ENCODE measurements at regions not wholly inside any gene's neighbourhood (a gene's known extent, or its start where the extent isn't known, plus 50 kb on each side); places are given as distances from the start of the nearest gene placed in this dataset.
A peak's percentile ranks its signal among the peaks of the same experiment; 100 is the strongest.
"Not testable (repeated sequence)": the region's sequence is repeated elsewhere in the genome, so short reads cannot be mapped to it uniquely, and the experiment has no call there.

GRCh38 chr3:19825193-19825592, 108.8 kb downstream of the EFHB start:
- DNase-seq (no peak), ATAC-seq (no peak)
- intact Hi-C loops (cut with micrococcal nuclease): no loop called here

- ATAC-seq: no peak
- intact Hi-C loops (cut with micrococcal nuclease): no loop called here
- DNase-seq: no peak
Observed at GRCh38 chr3:19822805-19823204, 111.2 kb downstream of the EFHB start.

- DNase-seq (no peak), ATAC-seq (no peak)
- intact Hi-C loops (cut with micrococcal nuclease): no loop called here
Observed at GRCh38 chr3:19816631-19817030, 117.4 kb downstream of the EFHB start.

GRCh38 chr3:19815805-19816204, 118.2 kb downstream of the EFHB start:
- intact Hi-C loops (cut with micrococcal nuclease): no loop called here
- DNase-seq: no peak
- ATAC-seq: no peak

GRCh38 chr3:19813743-19814142, 120.3 kb downstream of the EFHB start:
- ATAC-seq; intact Hi-C loops (cut with micrococcal nuclease); DNase-seq: not testable (repeated sequence)

GRCh38 chr3:19811689-19812088, 122.3 kb downstream of the EFHB start:
- ATAC-seq (no peak), DNase-seq (no peak)
- intact Hi-C loops (cut with micrococcal nuclease): no loop called here

- DNase-seq (no peak), ATAC-seq (peak; percentile 29)
- intact Hi-C loops (cut with micrococcal nuclease): no loop called here
Observed at GRCh38 chr3:19808834-19809233, 125.2 kb downstream of the EFHB start.

DNA sequence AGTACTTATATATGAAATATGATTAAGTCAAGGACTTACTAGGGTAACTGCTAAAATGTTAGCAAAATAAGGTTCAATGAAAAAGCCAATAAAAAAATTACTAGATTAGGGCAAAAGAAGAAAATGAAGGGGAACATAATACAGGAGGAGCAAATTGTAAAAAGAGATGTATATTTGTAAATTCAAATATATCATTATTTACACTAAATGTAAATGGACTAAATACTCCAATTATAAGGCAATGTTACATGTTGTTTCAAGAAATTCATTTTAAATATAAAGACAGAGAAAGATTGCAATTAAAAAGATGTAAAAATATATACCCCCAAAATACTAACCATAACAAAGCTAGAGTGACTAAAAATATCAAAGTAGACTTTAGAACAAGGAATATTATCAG, 134.1 kb downstream of the EFHB start:
- ATAC-seq (no peak), DNase-seq (no peak)
- intact Hi-C loops (cut with micrococcal nuclease): no loop called here

DNA sequence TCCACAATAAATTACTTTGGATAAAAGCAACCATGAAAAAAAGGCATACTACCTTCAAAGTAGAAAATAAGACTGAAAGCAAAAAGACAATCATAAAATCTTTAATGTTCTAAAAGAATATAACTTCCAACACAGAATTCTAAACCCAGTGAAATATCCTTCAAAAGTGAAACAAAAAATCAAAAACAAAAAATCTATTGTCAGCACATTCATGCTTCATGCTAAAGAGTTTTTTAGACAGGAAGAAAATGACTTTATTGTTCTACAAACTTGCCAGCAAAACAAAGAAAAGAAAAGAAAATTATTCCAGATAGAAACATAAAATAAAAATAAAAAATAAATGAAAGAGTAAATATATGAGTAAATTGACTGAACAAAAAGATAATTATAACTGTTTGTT, 134.9 kb downstream of the EFHB start:
- intact Hi-C loops (cut with micrococcal nuclease): no loop called here
- DNase-seq (no peak), ATAC-seq (no peak)

DNA sequence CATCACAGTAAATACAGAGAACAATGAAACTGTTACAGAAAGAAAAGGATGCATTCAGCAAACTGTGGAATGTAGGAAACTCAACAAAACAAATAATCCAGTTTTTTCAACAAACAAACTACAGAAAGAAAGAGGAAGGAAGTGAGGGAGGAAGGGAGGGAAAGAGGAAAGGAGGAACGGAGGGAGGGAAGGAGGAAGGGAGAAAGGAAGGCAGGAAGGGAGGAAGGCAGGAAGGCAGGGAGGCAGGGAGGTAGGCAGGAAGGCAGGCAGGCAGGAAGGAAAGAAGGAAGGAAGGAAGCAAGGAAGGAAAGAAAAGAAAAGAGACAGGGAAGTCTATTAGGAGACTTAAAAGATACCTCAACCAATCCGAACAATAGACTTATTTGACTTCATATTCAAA, 135.7 kb downstream of the EFHB start:
- DNase-seq: no peak
- no peak for ATAC-seq
- intact Hi-C loops (cut with micrococcal nuclease): no loop called here

- intact Hi-C loops (cut with micrococcal nuclease): no loop called here
- no peak for DNase-seq
- no peak for ATAC-seq
Observed at GRCh38 chr3:19792388-19792787, 141.6 kb downstream of the EFHB start.

- ATAC-seq (no peak), DNase-seq (no peak)
- intact Hi-C loops (cut with micrococcal nuclease): no loop called here
Observed at GRCh38 chr3:19775765-19776164, 158.3 kb downstream of the EFHB start.

DNA sequence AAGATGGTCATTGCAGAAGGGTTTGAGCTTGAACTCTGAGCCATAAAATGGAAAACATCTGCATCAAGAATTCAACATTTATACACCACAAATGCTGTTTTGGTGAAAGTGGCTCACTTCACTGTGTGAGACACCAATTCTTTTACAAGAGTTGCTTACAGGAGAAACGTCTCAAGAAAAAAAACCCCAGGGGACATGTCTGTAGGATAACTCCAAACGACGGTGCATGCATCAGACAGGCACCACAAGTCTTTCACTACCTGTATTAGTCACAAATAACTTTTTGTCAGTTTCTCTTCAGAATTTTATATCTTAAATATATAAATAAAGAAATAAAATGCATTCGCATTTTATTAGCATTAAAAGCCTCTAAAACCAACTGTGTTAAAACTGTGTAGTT, 164.3 kb downstream of the EFHB start:
- no peak for DNase-seq
- intact Hi-C loops (cut with micrococcal nuclease): no loop called here
- ATAC-seq: no peak

- intact Hi-C loops (cut with micrococcal nuclease): no loop called here
- ATAC-seq: no peak
- no peak for DNase-seq
Observed at GRCh38 chr3:19765954-19766353, 168.1 kb downstream of the EFHB start.

DNA sequence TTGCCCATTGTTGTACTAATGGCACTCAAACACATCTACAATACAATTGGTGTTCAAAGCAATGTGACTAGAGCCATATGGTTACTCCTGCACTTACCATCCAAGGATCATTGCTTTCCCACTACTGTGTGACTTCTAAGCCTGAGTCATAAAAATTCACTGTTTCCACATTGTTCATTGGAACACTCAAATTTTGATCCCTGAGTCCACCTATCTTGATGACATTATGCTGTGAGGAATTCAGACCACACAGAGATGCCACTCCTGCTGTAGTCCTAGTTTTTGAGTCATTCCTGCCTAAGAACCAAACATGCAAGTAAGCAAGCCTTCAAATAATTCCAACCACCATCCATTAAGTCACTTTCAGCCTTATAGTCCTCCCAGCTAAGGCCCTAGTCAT, 176.2 kb downstream of the EFHB start:
- DNase-seq (no peak), ATAC-seq (no peak)
- intact Hi-C loops (cut with micrococcal nuclease): no loop called here

DNA sequence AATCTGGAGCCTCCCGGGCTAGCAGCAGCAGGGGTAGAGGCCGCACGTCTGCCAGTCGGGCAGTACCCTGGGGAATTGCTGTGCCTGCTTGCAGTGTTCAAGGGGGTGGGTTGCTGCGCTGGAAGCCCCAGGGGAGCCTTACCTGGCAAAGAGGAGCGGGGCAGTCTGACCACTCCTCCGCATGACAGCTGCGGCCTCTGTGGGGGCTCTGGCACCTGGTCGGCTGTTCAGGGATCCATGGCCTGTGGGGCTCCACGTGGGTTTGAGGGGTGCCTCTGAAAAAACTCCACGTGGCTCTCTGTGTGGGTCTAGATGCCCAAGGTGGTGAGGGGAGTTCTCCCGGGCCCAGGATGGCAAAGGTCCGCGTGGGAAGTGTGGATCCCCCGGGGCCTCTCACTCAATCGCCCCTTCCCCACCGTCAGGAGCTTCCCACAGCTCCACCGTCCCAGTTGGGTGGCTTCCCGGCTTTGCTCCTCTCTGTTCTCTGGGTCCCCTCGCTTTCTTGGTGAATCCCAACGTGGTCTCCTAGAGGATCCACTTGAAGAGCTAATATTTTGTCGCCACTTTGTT, 184.5 kb downstream of the EFHB start:
- intact Hi-C loops (cut with micrococcal nuclease): no loop called here
- no peak for ATAC-seq
- DNase-seq: peak; percentile 15

DNA sequence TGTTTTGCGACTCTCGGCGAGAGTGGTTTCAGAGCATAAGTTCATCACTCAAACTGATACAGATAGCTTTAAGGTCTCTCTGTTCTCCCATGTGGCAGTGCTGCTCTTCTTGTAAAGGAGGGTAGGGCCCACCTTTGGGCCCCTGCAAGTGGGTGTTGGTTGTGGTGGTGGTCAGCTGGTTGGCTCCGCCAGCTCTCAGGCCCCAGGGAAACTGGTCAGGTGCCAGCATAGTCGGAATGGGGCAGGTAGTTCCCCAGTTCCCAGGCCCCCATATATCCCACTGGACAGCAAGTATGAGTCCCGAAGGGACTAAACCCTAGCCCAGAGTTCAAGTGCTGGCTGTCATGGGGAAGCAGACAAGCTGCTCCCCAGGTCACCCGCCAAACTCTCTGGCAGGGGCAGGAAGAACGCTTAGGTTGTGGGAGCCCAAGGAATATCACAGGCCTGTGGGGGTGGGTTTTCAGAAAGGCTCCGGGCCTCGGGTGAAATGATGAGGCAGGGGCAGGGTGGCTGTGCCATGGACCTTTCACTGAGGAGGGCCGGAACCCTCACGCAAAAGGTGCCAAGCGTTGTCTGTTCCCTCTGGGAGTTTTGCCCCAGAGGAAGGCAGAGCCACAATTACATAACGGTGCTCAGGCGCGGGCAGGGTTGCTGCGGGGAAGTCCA, 185.1 kb downstream of the EFHB start:
- intact Hi-C loops (cut with micrococcal nuclease): no loop called here
- ATAC-seq (no peak), DNase-seq (no peak)

DNA sequence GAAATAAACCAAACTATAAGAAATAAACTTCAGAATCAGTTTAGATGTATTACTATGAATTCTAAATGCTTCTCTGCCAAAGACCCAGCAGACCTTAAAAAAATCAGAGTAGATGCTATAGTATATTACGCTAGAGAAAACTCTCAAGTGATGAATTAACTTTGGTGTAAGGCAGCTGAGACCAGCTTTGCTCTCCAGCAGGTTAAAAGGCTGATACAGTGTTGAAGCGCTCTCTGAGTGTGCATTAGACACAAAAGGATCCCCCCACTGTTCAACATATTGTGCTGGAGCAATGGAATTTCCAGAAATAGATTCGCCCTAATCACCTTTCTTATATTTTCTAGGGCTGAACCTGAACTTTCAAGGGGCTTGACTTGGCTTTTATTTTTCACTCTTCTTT, 190.0 kb downstream of the EFHB start:
- DNase-seq (no peak), ATAC-seq (no peak)
- intact Hi-C loops (cut with micrococcal nuclease): no loop called here

DNA sequence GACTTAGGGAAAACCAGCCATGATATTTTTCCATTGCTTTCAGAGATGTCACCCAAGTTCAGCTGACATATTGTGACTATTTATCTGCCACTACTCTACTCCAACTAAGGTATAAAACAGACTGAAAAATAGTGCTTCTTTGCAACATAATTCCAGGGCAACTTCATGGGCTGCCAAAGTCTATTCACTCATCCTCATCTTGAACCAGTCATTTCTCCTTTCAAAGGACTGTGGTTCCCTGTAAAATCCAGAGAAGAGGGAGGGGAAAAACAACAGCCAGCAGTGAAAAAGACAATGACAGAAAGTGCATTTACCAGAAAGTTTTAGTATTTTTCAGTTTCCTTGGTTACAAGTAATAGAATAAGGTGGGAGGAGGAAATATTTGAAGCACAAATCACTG, 191.1 kb downstream of the EFHB start:
- intact Hi-C loops (cut with micrococcal nuclease): no loop called here
- ATAC-seq: no peak
- DNase-seq: no peak

GRCh38 chr3:19739504-19739903, 194.5 kb downstream of the EFHB start:
- no peak for ATAC-seq
- no peak for DNase-seq
- intact Hi-C loops (cut with micrococcal nuclease): no loop called here

DNA sequence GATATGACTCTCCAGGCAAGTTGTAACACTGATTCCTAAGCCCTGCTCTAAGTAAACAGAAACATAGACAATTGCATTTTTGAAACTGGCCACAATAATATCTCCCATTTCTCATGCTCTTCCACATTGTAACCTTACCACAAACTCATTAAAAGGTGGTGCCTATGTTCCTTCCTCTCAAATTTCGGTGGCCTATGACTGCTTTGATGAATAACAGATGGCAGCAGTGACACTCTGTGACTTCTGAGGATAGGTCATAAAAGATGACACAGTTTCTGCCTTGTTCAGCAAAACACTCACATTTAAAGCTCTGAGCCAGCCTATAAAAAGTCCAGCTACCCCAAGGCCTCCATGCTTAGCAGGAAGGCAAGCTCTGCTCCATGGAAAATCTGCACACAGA, 195.2 kb downstream of the EFHB start:
- ATAC-seq: no peak
- no peak for DNase-seq
- intact Hi-C loops (cut with micrococcal nuclease): no loop called here

DNA sequence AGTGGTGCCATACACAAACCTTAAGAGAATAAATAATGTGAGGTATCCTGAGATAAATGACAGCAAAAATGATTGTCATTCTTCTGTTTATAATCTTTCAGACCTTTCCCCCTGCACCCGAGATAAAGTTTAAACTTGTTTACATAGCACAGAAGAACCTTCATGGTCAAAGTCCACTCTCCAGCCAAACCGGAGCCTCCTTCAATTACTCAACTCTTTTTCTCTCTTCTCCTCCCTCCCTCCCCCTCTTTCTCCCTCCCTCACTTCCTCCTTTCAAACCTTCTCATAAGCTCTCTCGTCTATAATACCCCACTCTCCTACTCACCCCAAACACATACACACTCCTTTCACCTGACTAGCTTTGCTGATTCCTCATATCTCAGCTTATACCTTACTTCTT, 198.9 kb downstream of the EFHB start:
- ATAC-seq: no peak
- intact Hi-C loops (cut with micrococcal nuclease): no loop called here
- no peak for DNase-seq

All from left ventricle myocardium superior (tissue), 1 donor.